Kidney (tissue), 13 donors: ENCODE measurements at regions not wholly inside any gene's neighbourhood (a gene's known extent, or its start where the extent isn't known, plus 50 kb on each side); places are given as distances from the start of the nearest gene placed in this dataset.
A peak's percentile ranks its signal among the peaks of the same experiment; 100 is the strongest.

Source experiments
- DNase-seq, 5 donors: peaks; one replicate each; pipeline ENCODE4 v3.0.0-alpha.2; 2013 to 2020
- FAIRE-seq: peaks from 2 replicates; lab custom pipeline; 2012; peaks lifted over from hg19 to GRCh38; lab: Jason Lieb, UNC
- H3K27ac ChIP-seq, 2 donors: one replicate each; pipeline ENCODE4 v1.7.0; 2013; ENCODE audit warnings: low read depth in 2 of 2, low read length in 2 of 2, inconsistent platforms in 1 of 2
- H3K27me3 ChIP-seq: one replicate; pipeline ENCODE4 v1.7.1; 2013; ENCODE audit warnings: low read length, inconsistent platforms; ENCODE audit not compliant: control insufficient read depth, insufficient read depth
- H3K36me3 ChIP-seq, 3 donors: one replicate each; pipeline versions ENCODE4 v1.7.0 to v1.7.1; 2013; ENCODE audit warnings: low read length in 3 of 3, control low read depth in 1 of 3, inconsistent platforms in 1 of 3; ENCODE audit not compliant: insufficient read depth in 3 of 3, control insufficient read depth in 2 of 3
- H3K4me1 ChIP-seq, 3 donors: one replicate each; pipeline versions ENCODE4 v1.7.0 to v1.7.1; 2013; ENCODE audit warnings: low read length in 3 of 3, inconsistent platforms in 1 of 3, low read depth in 1 of 3; ENCODE audit not compliant: control insufficient read depth in 2 of 3, insufficient read depth in 2 of 3
- H3K4me3 ChIP-seq, 3 donors: one replicate each; pipeline versions ENCODE4 v1.7.0 to v1.8.1; 2013; ENCODE audit warnings: low read length in 3 of 3, control low read depth in 1 of 3, inconsistent platforms in 1 of 3
- H3K9ac ChIP-seq, 3 donors: one replicate each; pipeline versions ENCODE4 v1.7.0 to v1.7.1; 2013; ENCODE audit warnings: low read length in 3 of 3, control low read depth in 1 of 3, inconsistent platforms in 1 of 3
- H3K9me3 ChIP-seq, 3 donors: one replicate each; pipeline versions ENCODE4 v1.7.0 to v1.7.1; 2013; ENCODE audit warnings: low read length in 3 of 3, control low read depth in 1 of 3, inconsistent platforms in 1 of 3; ENCODE audit not compliant: control insufficient read depth in 2 of 3, insufficient read depth in 1 of 3
- CTCF ChIP-seq: IDR thresholded peaks from 3 replicates; pipeline ENCODE4 v1.5.1; 2012; ENCODE audit warnings: mild to moderate bottlenecking, moderate library complexity, borderline replicate concordance; ENCODE audit not compliant: insufficient read depth; ENCODE audit errors: extremely low read depth
- intact Hi-C: fragments of 100-400 bp; cut with DNase I; formaldehyde crosslinking; loops from one replicate; pipeline ENCODE4 v1.11.1; 2022
- donor health status: control.
- donor health status: control.
- donor health status: control.
- donor health status: control.
- donor health status: control.
- donor health status: DM: yes; HTN: yes; CAD: no.
- donor health status: Normal renal cell carcinoma (clear cell type).

- FAIRE-seq (no peak), DNase-seq (peak in 3 of 5 donors; percentile 26 to 49 (median 42))
- TF ChIP-seq CTCF = no peak
- Histone ChIP-seq H3K27ac (no peak overlapping the region), H3K4me3 (no peak overlapping the region), H3K9ac (no peak overlapping the region), H3K9me3 (no peaks in the 10 kb centered on the region), H3K4me1 (peaks cover 0 to 6% (median 0%) of the 10 kb centered on the region in 3 donors), H3K27me3 (no peaks in the 10 kb centered on the region), H3K36me3 (no peaks in the 10 kb centered on the region)
- intact Hi-C loops = no loop called here
Measured at GRCh38 chr1:29801561-29801973, 565.2 kb downstream of the PTPRU start.

DNA sequence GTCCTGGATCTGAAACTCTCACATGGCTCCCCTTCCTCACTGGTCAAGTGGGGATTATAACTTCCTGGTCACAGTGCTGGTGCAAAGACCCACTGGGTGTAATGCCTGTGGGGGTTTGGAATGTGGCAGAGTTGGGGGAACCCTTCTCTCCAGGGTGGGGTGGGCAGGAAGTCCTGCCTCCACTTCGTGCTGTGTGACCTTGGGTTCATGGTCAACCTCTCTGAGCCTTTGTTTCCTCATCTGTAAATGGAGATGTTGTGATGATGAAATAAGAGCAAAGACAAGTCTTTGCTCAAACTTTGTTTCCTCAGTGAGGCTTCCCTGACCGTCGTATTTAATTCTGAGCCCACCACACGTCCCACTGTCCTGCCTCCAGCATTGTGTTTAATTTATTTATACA lies 564.7 kb downstream of the PTPRU start:
- no peaks in the 10 kb centered on the region for H3K27me3 ChIP-seq
- no peaks in the 10 kb centered on the region for H3K36me3 ChIP-seq
- DNase-seq (no peak), FAIRE-seq (no peak)
- H3K4me1 ChIP-seq = peaks cover 0 to 6% (median 0%) of the 10 kb centered on the region in 3 donors
- H3K27ac ChIP-seq = no peak overlapping the region
- H3K9me3 ChIP-seq = no peaks in the 10 kb centered on the region
- H3K9ac ChIP-seq = no peak overlapping the region
- intact Hi-C loops = no loop called here
- H3K4me3 ChIP-seq = no peak overlapping the region
- TF ChIP-seq CTCF = no peak

DNA sequence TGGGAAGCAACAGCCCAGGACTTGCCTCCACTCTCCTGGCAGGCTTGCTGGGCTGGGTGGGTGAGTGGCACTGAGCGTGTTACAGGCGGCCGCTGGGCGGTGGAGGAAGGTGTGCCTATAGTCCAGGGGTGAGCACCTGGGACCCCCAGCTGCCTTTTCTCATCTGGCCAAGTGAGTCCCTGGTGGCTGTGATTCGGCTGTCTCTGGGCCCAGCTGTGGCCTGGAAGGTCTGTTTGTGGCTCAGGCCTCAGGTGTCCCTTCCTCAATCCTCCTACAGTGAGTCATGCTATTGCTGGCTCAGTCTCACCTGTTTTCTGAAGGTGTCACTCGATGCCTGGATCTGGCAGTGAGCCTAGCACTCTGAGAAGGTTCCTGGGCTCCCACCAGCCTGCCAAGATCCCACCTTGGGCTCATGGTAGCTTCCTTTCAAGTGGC lies 564.2 kb downstream of the PTPRU start:
- intact Hi-C loops = no loop called here
- Histone ChIP-seq H3K27ac (no peak overlapping the region), H3K36me3 (no peaks in the 10 kb centered on the region), H3K4me3 (no peak overlapping the region), H3K9me3 (no peaks in the 10 kb centered on the region), H3K27me3 (no peaks in the 10 kb centered on the region), H3K9ac (no peak overlapping the region), H3K4me1 (peaks cover 0 to 6% (median 0%) of the 10 kb centered on the region in 3 donors)
- TF ChIP-seq CTCF = no peak
- DNase-seq (no peak), FAIRE-seq (no peak)

DNA sequence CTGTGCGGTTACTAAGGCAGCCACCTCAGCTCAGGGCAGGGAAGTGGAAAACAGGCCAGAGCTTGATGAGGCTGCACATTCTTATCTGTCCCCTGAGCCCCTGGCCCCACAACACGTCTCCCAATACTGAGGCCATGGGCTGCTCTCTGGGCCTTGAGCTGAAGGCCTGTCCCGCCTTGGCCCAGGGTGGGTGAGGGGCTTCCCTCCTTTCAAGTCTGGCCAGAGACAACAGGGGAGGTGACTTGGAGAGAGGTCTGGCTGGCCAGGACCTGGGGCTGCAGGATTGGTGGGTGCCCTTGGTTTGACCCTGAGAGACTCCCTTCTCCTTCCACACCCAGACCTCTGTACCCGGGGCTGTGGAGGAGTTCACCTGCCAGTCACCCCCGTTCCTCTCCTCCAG lies 563.8 kb downstream of the PTPRU start:
- Histone ChIP-seq H3K9me3 (no peaks in the 10 kb centered on the region), H3K4me1 (peaks cover 0 to 3% (median 0%) of the 10 kb centered on the region in 3 donors), H3K9ac (no peak overlapping the region), H3K36me3 (no peaks in the 10 kb centered on the region), H3K4me3 (no peak overlapping the region), H3K27me3 (no peaks in the 10 kb centered on the region), H3K27ac (no peak overlapping the region)
- DNase-seq (no peak), FAIRE-seq (no peak)
- intact Hi-C loops = no loop called here
- TF ChIP-seq CTCF = no peak
